Fibroblast of peridontal ligament (primary cell): ENCODE measurements at regions not wholly inside any gene's neighbourhood (a gene's known extent, or its start where the extent isn't known, plus 50 kb on each side); places are given as distances from the start of the nearest gene placed in this dataset.

Source experiments
- DNase-seq: peaks from one replicate; pipeline ENCODE4 v3.0.0-alpha.2; 2010; ENCODE audit errors: extremely low read depth

DNA sequence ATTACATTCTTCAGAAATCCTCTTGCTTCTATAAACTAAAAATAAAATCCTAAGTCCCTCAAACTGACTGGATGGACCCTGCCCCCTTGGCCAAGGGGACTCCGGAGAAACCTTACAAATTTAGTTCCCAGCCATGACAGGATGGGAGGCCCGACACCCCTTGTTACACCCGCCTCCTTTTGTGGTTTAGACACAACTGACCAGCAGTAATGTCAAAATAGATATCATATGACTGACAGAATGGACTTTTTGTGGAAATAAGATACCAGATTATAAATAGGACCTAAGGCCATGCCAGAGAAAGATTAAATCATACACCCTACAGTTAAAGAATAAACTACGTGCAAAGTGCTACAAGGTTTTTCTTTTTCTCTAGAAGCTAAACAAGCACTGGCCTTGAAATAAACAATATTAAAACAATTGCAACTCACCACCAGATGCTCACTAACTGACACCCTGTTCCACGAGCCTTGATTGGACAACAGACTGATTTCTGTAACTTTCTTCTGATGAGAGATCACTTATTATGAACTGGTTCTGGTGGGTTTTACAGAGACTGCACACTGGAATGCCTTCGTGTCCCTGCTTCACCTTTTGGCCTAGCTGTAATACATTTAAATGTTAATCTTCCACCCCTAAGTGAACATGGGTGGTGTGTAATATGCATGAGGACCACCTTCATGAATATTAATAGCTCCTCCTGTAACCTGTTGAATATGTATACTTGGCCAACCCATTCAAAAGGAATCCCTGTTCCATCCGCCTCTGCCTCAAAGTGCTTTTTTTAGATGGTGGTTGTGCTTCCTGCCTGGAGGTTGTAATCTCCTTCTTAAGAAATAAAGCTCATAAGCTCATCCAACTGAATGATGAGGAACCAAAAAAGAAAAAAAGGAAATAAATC, 99.6 kb downstream of the ODF2L start:
- DNase-seq = peak; percentile 2

DNA sequence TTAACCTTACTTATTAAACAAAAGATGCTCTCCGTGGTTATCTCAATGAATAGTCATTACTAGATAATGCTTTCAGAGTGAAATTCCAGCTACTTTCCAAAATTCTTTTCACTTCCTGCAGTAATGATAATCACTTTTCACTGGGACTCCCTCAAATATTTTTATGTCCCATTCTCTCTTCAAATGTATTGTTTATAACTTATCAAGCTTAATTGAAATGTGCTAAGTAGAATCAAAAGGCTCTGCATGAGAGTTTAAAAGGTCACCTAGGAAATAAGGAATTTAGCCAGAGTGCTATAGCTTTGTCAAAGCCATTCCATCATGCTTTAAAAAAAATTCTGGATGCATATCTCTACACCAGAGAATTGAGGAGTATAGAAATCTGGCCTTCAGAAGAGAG, 106.4 kb downstream of the ODF2L start:
- no peak for DNase-seq

DNA sequence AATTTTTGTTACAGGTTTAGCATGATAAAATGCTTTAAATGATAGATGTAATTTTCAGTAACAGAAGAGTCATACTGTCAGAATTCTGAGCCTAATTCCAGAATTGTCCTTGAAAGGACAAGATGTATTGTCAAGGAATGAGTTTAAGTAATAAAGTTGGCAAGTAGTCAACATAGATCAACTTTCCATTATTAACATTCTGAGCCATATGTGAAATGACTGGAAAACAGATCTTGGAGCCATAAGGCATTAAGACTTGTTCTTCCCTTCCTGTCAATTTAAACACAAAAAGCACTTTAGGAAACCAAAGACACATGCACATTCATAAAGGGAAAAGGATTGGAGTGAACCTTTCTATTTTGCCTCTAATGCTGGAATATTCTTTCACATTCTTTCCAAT, 107.0 kb downstream of the ODF2L start:
- no peak for DNase-seq

DNA sequence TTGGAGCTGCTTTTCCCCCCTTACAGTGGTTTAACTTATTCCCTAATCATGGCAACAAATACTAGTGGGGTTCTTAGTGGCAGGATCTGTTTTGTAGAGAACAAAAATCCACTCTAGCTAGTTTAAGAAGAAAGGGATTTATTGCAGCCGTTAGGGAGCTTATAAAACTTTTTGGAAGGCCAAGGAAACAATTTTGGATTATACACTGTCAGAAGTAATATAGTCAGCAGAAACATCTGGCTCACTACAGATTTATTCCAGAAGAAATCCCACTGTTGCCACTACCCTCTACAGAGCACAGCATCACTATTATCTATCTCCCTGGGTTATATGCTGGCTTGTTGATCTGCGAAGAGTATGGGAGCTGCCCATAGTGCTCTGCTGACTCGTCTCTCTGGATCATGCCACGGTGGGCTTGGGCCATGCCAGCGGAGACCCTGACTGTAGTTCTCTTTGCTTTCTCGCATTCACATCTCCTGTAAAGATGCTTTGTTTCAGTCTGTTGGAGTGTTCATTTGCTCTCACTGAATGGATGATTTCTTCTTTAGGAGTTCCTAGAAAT, 107.5 kb downstream of the ODF2L start:
- no peak for DNase-seq

DNA sequence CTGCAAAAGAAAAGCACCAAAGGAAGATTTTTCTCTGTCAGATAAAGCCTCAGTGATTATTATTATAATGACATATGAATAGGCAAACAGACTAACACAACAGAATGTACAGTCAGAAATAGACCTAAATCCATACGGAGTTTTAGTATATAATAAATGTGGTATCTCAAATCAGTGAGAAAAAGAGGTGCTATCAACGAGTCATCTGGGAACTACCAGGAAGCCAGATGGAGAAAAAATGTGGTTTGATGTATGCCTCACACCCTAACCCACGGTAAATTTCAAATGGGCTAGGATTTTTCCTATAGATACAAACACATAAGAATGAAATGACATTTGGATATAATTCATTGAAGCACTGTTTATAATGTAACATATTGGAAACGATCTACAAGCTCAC, 110.3 kb downstream of the ODF2L start:
- DNase-seq = no peak

DNA sequence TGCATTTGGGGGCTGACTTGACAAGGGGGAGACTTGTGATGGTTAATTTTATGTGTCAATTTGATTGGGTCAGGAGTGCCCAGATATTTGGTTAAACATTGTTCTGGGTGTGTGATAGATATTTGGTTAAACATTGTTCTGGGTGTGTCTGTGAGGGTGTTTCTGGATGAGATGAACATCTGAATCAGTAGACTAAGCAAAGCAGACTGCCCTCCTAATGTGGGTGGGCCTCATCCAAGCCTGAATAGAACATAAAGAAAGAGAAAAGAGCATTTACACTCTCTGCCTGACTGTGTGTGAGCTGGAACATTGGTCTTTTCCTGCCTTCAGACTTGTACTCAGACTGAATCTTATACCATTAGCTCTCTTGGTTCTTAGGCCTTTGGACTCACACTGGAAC, 113.5 kb downstream of the ODF2L start:
- DNase-seq = no peak

DNA sequence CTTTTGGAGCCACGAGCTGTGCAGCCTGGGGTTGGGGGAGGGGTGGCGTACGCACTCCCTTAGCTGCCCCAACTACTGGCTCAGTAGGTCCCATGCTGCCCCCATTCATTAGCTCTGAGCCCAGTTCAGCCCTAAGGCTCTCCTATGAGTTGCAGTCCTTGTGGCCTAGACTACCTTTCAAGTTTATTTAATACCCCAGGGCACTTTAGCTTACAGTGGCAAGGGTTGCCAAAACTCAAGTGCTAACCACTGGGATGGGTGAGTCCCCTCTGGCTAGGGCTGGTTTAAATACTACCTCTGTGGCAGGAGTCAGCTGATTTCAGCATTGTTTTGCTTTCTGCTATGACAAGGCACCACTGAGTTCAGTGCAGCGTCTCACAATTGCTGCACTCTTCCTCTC, 118.2 kb downstream of the ODF2L start:
- no peak for DNase-seq

DNA sequence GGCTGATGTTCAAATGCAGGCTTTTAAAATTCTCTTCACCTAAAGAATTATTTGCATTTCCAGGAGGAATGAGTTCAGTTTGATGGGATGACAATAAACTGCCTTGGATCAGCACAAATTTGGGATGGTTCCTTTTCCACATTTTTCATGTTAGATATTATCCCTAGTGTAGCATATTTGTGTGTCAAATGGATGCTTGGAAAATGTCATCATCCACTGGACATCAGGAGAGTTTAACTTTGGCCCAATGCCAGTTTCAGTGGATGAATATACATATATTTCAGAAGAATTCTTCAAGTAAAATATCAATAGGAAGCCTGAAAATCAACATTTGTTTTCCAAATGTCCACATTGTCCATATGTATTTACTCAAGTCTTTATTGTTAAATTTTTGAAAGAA, 116.5 kb upstream of the COL24A1 start:
- peak; percentile 8 for DNase-seq

DNA sequence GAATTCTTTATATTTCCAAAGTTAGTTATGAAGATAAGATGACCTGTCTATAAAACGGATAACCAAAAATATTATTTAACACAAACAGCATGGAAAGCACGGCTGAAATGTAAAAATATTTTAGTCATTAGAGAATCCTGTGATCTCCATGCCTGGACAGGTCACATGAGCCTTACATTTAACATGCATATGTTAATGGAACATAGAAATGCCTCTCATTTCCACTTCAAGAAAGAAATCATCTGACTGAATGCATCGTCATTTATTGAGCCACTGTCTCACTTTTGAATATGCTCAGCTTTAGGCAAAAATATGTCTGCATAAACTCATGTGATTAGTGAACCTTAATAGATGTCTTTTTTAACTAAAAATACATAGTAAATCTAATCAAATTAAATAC, 115.5 kb upstream of the COL24A1 start:
- DNase-seq = no peak

DNA sequence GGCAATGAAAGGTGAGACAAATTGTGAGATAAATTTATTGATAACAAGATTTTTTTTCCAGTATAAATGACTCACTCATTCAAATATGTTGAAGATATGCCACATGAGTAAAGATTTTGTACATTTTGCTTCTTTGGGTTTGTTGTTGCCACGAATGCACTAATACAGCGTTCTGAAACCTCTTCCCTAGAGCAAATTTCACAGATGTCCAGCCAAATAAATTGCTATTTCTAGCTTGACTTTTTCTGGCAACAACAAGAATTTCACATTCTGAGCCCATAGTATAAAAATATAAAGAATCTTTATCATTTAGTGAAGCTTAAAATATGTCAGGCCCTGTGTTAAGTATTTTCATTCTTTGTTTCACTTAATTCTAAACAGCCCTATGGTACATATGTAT, 114.5 kb upstream of the COL24A1 start:
- no peak for DNase-seq

DNA sequence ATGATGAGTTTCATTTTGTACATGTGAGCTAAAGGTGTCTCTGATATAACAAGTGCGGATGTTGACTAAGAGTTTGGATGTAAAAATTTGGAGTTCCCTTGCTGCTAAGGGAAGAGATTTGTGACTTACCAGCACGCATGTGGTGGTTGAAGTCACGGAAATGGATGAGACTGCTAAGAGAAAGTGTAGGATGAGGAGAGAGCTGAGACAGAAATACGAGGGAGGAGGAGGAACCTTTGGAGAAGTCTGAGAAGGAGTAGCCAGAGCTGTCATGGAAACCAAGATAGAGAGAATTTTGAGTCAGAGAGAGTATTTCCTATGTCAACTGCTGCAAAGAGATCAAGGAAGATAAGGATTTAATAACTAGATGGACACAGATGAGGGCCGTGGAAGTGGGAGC, 106.5 kb upstream of the COL24A1 start:
- no peak for DNase-seq

DNA sequence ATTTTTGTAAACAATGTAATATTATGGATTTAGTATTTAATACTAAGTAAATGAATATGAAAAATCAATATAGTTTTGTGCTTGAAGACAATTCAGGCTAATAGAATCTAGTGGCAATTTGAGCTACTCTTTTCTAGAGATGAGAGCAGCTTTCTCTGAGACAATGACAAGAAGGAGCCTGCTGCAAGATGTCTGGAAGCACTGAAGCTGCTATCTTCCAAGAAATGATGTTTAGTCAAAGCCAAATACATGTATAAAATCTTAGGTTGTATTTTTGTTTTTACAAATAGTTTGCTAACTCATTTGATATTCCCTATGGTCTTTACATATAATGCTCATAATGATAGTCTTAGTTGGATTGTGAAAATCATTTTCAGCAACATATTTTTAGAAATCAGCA, 103.9 kb upstream of the COL24A1 start:
- DNase-seq = no peak

DNA sequence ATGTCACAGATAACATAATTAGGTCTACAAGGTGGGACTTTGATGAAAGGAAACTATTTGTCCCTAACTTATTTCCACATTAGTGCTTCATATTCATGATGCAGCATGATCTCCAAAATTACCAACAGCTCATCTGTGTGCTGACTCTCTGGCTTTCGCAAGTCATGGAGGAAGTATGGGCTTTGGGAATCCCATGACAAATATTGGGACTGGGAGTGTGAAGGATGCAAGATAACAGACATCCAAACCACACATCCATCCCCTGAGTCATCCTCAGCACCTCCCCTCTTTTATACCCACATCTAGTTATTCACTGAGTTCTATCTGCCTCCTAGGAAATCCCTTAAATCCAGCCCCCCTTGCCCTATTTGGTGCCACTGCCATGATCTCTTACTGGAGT, 102.8 kb upstream of the COL24A1 start:
- DNase-seq = no peak

DNA sequence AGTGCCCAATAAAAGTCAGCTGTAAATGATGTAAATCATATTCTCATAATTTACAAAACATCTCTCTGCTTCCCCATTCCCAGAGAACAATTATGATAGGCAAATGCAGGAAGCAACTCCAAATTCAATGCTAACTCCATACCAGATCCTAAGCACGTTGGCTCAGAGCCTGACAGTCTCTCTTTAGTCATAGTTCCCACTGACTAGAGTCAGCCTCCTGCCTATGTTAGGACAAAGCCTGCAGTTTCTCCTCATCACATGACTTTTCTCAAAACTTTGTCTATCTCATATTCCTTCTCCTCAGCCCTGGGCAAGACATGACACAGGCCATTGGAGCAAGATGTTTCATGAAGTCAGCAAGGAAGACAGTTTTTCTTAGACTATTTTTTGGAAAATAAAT, 101.5 kb upstream of the COL24A1 start:
- DNase-seq = peak; percentile 63

DNA sequence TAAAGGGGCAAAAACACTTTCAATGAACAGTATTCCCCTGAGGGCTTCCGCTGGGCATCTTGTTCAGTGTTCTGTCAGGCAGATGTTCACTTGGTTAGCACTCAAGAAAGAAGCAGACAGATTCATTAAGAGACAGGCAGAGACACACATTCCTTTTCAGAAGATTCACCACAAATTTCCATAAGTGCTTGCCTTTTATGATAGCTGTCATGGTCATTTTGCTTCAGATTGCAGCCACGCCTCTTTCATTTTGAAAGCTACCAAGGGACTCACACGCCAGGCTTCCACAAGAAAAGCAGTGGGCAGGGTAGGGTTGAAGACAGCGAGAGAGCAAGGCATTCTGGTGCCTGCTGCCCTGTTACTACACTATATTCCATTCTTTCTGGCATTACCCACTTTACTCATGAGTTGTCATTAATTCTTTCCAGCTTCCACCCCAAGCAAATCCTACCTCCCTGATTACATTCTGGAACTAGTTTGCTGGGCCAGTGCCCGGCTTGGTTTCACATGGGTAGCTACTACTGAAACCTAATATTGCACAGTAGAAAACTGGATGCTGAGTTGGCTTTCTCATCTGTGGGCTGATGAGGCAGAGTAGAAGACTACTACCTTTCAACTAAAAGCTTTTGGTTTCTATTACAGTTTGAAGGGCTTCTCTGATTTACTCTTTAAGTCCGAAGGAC, 91.2 kb upstream of the COL24A1 start:
- peak; percentile 98 for DNase-seq

DNA sequence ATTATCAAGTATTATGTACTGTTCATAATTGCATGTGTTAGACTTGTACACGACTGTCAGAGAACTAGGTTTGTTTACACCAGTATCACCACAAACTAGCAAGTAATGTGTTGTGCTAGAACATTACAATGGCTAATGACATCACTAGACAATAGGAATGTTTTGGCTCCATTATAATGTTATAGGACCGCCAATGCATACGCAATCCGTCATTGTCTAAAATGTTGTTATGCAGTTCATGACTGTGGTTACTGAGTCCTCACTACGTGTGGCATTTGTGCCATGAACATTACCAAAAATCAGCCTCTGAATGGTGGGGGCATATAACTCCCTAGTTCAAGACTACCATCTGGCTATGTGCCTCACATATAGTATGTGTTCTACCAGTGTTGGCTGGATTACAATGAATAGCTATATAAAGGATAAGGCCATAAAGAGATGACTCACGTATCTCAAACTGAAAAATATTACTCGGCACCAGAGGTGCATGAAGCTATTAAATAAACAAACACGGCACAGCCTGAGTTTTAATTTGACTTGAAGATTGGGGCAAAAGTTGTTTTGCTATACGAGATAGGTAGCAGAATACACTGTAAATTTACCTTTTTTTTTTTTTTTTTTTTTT, 89.1 kb upstream of the COL24A1 start:
- no peak for DNase-seq

DNA sequence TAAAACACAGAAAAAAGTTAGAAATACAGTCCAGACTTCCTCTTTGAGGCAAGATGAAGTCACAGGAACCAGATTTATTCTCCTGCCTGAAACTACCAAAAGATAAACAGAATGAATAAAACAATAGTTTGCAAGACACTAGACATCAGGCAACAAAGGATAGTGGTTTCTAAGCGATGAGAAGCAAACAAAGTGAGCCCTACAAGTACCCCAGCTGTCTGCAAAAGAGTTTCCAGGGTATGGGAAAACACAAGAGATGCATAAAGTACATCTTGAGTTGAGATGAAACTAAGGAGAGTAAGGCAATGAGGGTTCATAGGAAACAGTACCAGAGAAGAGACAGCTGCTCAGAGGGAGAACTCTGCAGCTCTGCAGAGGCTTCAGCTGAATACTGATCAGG, 83.3 kb upstream of the COL24A1 start:
- no peak for DNase-seq

DNA sequence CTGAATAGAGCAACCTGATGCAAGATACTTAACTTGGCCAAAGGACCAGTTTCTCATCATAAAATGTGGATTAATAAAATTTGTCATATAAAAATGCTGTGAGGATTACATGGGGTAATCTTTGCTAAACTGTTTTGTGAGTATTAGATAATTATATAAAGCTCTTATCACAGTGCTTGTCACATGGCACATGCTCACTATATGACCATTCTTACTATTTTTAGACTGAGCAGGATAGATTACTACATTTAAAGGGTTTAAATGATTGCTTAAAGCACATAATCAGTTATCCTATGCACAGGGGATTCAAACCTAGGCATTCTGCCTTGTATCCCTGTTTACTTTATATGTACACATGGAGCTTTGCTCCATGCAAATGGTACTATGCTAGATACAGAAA, 82.9 kb upstream of the COL24A1 start:
- DNase-seq = no peak

DNA sequence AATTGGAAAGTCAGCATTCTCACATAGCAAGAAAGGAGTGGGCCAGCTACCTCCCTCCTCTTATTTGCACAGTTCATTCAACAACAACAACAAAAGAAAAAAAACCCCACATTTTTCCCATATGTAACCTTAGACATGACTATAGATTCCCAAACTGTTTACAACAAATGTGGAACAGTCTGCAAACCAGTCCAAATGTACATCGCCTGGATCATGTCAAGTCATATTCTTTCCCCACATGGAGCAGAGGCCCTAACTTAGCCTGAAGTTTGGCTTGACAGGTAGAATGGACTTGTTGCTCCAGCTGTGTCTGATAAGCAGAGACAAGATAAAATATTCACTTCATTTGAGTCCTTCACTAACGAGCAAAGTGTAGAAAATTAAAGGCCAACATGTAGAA, 81.7 kb upstream of the COL24A1 start:
- DNase-seq = no peak

DNA sequence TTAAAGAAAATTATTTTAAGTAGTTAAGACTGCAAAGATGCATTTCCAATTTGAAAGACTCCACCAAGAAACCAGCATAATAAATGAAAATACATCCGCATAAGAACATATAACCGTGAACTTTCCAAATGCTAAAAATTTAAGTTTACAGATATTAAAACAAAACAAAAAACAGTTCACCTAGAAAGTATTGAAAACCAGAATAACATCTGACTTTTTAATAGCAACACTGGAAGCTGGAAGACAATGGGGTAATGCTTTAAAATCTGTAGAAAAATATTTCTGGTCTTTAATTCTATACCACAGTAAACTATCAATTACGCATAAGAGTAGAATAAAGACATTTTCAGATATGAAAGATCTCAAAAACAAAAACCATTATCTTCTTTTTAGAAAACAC, 79.3 kb upstream of the COL24A1 start:
- no peak for DNase-seq

DNA sequence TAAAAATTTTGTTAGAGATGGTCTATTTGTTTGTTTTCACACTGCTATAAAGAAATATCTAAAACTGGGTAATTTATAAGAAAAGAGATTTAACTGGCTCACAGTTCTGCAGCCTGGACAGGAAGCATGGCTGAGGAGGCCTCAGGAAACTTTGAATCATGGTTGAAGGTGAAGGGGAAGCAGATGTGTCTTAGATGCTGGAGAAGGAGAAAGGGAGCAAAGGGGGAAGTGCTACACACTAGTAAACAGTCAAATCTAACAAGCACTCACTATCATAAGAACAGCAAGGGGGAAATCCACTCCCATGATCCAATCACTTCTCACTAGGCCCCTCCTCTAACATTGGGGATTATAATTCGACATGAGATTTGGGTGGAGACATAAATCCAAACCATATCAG, 76.8 kb upstream of the COL24A1 start:
- no peak for DNase-seq

DNA sequence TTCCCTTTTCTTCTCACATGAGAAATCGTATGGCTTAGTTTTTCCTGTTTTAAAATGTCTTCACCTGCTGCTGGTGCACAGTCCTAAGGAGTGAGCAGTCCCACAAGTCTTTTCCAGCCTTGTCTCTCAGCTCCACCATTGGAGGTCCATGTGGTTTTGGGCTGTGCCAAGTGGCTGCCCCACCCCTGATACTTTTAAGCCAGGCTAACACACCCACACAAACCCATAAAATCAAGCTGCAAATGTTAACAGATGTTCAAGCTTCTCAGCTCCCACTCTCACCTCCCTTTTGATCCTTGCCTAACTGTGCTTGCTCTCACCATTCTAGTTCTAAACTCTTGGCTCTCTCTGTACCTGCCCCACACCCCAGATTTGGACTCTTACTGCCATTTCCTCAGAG, 74.5 kb upstream of the COL24A1 start:
- no peak for DNase-seq
